ENCODE measurements at regions not wholly inside any gene's neighbourhood (a gene's known extent, or its start where the extent isn't known, plus 50 kb on each side); places are given as distances from the start of the nearest gene placed in this dataset.

DNA sequence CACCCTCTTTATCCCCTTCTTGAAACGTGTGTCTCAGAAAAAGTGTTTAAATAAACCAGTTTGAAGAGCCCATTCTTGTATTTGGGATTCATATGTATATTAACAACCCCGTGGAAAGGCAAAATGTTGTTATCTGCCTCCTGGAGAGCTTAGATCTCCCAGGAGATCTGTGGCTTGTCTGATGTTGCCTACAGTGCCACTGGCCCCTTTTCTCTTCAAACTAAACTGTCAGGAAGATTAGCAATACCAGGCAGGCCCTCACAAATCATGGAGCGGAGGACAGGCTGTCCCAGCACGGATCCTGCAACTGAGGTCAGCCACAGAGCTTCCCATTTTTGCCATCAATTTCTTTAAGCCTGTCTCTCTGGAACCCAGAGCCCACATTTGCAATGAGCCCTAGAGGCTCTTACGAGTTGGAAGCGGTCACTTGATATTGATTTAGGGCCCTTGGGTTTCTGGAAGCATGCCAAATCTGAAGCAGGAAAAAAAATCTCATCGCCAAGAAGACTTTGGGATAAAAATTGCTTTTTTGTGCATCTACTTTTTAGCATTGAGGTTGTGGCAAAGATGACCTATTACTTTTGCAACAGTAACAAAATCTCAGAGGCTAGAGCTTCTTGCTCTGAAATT, 234.1 kb downstream of the OPA1 start:
- TF ChIP-seq, protein P1, sequence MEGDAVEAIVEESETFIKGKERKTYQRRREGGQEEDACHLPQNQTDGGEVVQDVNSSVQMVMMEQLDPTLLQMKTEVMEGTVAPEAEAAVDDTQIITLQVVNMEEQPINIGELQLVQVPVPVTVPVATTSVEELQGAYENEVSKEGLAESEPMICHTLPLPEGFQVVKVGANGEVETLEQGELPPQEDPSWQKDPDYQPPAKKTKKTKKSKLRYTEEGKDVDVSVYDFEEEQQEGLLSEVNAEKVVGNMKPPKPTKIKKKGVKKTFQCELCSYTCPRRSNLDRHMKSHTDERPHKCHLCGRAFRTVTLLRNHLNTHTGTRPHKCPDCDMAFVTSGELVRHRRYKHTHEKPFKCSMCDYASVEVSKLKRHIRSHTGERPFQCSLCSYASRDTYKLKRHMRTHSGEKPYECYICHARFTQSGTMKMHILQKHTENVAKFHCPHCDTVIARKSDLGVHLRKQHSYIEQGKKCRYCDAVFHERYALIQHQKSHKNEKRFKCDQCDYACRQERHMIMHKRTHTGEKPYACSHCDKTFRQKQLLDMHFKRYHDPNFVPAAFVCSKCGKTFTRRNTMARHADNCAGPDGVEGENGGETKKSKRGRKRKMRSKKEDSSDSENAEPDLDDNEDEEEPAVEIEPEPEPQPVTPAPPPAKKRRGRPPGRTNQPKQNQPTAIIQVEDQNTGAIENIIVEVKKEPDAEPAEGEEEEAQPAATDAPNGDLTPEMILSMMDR (IDR thresholded peaks at IDR 0.05) = no peak
- TF ChIP-seq POLR2A (IDR thresholded peaks at IDR 0.05) (no peak), EP300 (IDR thresholded peaks at IDR 0.05) (no peak), POLR2AphosphoS5 (IDR thresholded peaks at IDR 0.05) (no peak)

All from stomach (tissue), 4 donors.